ENCODE measurements at regions not wholly inside any gene's neighbourhood (a gene's known extent, or its start where the extent isn't known, plus 50 kb on each side); places are given as distances from the start of the nearest gene placed in this dataset.

DNA sequence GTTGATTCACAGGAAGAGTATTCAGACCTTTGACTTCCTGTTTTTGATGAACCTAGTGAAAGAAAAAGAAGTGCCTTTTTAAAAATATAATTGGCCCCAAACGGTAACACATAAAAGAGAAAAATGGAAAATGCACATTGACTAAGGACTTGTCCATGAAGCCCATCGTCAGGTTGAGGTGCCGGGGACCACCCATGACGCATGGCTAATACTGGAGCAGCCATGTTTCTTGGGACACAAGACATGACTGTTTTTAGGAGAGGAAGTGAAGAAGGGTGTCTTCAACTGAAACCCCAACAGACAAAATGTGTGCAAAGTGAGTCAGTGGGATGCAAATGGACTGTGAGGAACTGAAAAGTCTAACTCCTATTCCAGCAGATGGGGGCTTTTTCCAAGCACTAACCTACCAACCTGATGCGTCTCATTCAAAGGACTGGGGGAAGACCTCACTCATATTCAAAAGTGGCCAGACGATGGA is 459.4 kb downstream of the FOXO1 start:
- Histone ChIP-seq H3K27me3 (ENCODE audit: control insufficient read depth, insufficient read depth, low read length) (no peaks in the 10 kb centered on the region), H3K4me3 (ENCODE audit: low read depth, low read length) (no peak overlapping the region), H3K4me1 (ENCODE audit: control insufficient read depth, insufficient read depth, low read length) (no peaks in the 10 kb centered on the region), H3K27ac (ENCODE audit: low read depth, low read length) (no peak overlapping the region), H3K36me3 (ENCODE audit: control insufficient read depth, insufficient read depth, low read length) (no peaks in the 10 kb centered on the region), H3K9ac (ENCODE audit: low read length) (no peak overlapping the region), H3K9me3 (ENCODE audit: control insufficient read depth, insufficient read depth, low read depth, low read length) (peaks cover 3% of the 10 kb centered on the region; the same call in 1 of the 2 replicates)

DNA sequence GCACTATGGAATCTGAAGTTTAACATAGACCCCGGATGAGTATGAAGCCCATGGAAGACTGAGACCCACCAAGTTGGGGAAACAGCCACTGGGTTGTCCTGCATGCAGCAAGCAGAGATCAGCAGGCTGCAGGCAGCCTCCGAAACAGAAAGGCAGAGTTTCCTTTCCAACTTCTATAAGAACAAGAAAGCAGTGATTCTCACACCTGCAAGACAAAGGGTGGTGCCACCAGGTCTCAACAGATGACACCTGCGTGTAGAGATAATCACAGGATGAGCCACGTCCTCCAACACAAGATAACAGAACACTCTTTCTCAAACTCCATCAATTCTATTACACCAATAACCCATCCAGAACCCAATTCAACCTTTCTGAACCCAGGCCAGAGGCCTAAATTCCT is 457.9 kb downstream of the FOXO1 start:
- Histone ChIP-seq H3K27me3 (ENCODE audit: control insufficient read depth, insufficient read depth, low read length) (no peaks in the 10 kb centered on the region), H3K4me3 (ENCODE audit: low read depth, low read length) (no peak overlapping the region), H3K4me1 (ENCODE audit: control insufficient read depth, insufficient read depth, low read length) (no peaks in the 10 kb centered on the region), H3K36me3 (ENCODE audit: control insufficient read depth, insufficient read depth, low read length) (no peaks in the 10 kb centered on the region), H3K9me3 (ENCODE audit: control insufficient read depth, insufficient read depth, low read depth, low read length) (peaks cover 3% of the 10 kb centered on the region; the same call in 1 of the 2 replicates), H3K9ac (ENCODE audit: low read length) (no peak overlapping the region), H3K27ac (ENCODE audit: low read depth, low read length) (no peak overlapping the region)

DNA sequence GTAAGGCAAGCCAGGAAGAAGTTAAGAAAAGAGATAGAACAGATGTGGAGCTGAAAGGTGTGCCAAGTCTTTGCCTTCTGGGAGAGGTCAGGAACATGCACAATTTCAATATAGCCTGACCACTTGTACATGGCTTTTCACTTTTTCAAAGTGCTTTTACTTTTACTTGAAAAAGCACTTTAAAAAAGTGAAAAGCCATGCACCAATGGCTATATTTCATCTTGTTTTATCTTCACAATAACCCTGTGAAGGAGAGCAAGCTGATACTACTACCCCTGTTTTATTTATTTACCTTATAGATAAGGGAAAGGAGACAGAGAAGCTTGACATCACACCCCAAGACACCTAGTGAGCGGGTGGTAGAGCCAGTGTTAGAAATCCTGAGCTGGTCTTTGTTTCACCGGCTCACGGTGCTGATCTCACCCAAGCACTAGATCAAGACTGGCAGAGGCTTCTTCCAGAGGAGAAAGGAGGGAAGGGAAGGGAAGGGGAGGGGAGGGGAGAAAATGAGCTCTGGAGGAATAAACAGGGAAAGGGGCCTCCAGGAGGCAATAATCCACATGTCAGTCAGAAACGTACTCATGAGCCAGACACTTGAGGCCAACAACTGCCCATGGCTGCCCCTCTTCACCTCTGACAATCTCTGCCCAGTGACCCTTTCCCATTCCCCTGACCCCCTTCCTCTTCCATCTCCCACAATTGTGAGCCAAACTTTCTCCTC is 455.4 kb downstream of the FOXO1 start:
- Histone ChIP-seq H3K9ac (ENCODE audit: low read length) (no peak overlapping the region), H3K27ac (ENCODE audit: low read depth, low read length) (no peak overlapping the region), H3K4me3 (ENCODE audit: low read depth, low read length) (no peak overlapping the region), H3K4me1 (ENCODE audit: control insufficient read depth, insufficient read depth, low read length) (no peaks in the 10 kb centered on the region), H3K27me3 (ENCODE audit: control insufficient read depth, insufficient read depth, low read length) (no peaks in the 10 kb centered on the region), H3K9me3 (ENCODE audit: control insufficient read depth, insufficient read depth, low read depth, low read length) (no peaks in the 10 kb centered on the region), H3K36me3 (ENCODE audit: control insufficient read depth, insufficient read depth, low read length) (no peaks in the 10 kb centered on the region)

DNA sequence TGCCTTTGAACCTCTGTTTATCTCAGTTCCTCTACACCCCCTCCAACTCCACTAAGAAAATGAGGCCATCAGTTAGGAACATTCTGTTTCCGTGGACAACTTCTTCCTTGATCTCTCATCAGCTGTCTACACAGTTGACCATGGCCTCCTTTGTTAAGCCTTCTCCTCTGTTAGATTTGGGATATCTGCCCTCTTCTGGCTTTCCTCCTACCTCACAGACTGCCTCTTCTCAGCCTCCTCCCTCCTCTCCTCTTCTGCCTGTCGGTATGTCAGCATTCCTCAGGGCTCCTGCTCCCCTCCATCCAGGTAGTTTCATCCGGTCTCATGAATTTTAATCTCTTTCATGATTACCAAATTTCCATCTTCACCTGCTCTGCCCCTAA is 454.9 kb downstream of the FOXO1 start:
- Histone ChIP-seq H3K27me3 (ENCODE audit: control insufficient read depth, insufficient read depth, low read length) (no peaks in the 10 kb centered on the region), H3K4me3 (ENCODE audit: low read depth, low read length) (no peak overlapping the region)

DNA sequence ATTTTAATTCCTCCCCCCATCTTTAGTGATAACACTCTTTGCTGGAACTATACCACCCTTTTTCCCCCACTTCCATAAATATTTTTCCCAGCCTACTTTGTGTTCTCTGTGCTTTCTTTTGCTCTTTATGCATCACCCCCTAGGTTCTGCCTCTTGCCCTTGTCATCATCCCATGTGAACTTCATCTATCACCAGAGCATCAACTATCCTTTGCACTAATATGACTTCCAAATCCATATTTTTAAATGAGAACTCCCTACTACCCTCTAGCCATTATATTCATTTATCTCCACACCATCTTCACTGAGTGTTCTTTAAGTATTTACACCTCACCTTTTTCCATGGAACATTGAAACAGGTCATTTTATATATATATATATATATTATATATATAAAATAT is 452.7 kb downstream of the FOXO1 start:
- H3K4me1 ChIP-seq (ENCODE audit: control insufficient read depth, insufficient read depth, low read length): no peaks in the 10 kb centered on the region
- H3K9me3 ChIP-seq (ENCODE audit: control insufficient read depth, insufficient read depth, low read depth, low read length): no peaks in the 10 kb centered on the region
- no peaks in the 10 kb centered on the region for H3K36me3 ChIP-seq (ENCODE audit: control insufficient read depth, insufficient read depth, low read length)
- H3K4me3 ChIP-seq (ENCODE audit: low read depth, low read length): no peak overlapping the region
- H3K27ac ChIP-seq (ENCODE audit: low read depth, low read length): no peak overlapping the region
- no peak overlapping the region for H3K9ac ChIP-seq (ENCODE audit: low read length)
- no peaks in the 10 kb centered on the region for H3K27me3 ChIP-seq (ENCODE audit: control insufficient read depth, insufficient read depth, low read length)

More for the DNA sequence above, 454.9 kb downstream of the FOXO1 start:
- Histone ChIP-seq H3K9ac (ENCODE audit: low read length) (no peak overlapping the region), H3K36me3 (ENCODE audit: control insufficient read depth, insufficient read depth, low read length) (no peaks in the 10 kb centered on the region), H3K9me3 (ENCODE audit: control insufficient read depth, insufficient read depth, low read depth, low read length) (no peaks in the 10 kb centered on the region), H3K4me1 (ENCODE audit: control insufficient read depth, insufficient read depth, low read length) (no peaks in the 10 kb centered on the region), H3K27ac (ENCODE audit: low read depth, low read length) (no peak overlapping the region)

DNA sequence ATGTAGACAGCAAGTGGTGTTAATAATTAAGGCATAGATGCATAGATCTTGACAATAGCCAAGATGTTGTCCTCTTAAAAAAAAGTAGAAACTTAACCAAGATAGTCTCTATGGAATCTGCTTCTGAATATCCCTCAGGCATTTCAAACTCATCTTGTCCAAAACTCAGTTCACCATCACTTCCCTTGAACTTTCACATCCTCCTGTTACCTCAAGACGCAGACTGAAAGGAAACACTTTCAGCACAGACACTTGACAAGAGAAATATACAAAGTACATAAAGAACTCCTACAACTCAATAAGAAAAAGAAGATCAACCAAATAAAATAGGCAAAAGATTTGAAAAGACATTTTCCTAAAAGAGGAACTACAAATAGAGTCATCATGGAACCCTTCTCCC is 451.1 kb downstream of the FOXO1 start:
- Histone ChIP-seq H3K9ac (ENCODE audit: low read length) (no peak overlapping the region), H3K4me3 (ENCODE audit: low read depth, low read length) (no peak overlapping the region), H3K36me3 (ENCODE audit: control insufficient read depth, insufficient read depth, low read length) (no peaks in the 10 kb centered on the region), H3K27me3 (ENCODE audit: control insufficient read depth, insufficient read depth, low read length) (no peaks in the 10 kb centered on the region), H3K4me1 (ENCODE audit: control insufficient read depth, insufficient read depth, low read length) (no peaks in the 10 kb centered on the region), H3K27ac (ENCODE audit: low read depth, low read length) (no peak overlapping the region), H3K9me3 (ENCODE audit: control insufficient read depth, insufficient read depth, low read depth, low read length) (no peaks in the 10 kb centered on the region)

DNA sequence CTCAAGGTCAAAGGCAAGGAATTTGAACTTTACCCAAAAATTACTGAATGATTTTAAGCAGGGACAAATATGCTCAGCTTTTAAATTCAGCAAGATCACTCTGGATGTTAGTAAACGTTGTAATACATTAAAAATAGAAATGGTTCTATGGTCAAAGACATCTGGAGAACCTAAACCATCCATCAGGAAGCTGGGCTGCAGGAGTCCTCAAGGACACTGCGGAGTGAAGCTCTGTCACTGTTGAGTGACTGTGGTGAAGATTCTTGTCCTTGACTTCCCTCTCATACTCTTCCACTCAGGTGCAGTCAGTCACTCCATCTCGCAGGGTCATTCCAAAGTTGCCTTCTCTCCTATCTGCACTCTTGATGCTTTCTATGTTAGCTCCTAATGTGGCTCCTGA is 450.7 kb downstream of the FOXO1 start:
- Histone ChIP-seq H3K36me3 (ENCODE audit: control insufficient read depth, insufficient read depth, low read length) (no peaks in the 10 kb centered on the region), H3K9me3 (ENCODE audit: control insufficient read depth, insufficient read depth, low read depth, low read length) (no peaks in the 10 kb centered on the region), H3K27ac (ENCODE audit: low read depth, low read length) (no peak overlapping the region), H3K9ac (ENCODE audit: low read length) (no peak overlapping the region), H3K27me3 (ENCODE audit: control insufficient read depth, insufficient read depth, low read length) (no peaks in the 10 kb centered on the region), H3K4me3 (ENCODE audit: low read depth, low read length) (no peak overlapping the region), H3K4me1 (ENCODE audit: control insufficient read depth, insufficient read depth, low read length) (no peaks in the 10 kb centered on the region)

DNA sequence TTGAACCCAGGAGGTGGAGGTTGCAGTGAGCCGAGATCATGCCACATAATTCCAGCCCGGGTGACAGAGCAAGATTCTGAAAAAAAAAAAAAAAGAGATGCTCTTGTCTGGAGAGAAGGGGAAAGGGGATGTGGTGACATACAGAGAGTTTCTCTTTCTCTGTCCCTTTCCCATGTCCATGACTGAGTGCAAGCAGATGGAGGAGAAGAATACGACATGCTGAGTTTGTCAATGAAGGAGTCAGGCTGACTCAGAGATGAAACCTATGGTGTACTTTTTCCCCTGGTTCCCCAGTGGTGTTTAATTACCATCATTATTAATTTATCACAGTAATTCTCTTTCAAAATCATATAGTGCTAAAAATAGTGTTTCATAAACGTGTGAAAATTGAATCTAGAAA is 448.8 kb downstream of the FOXO1 start:
- peaks cover 9% of the 10 kb centered on the region for H3K4me1 ChIP-seq (ENCODE audit: control insufficient read depth, insufficient read depth, low read length)
- H3K9ac ChIP-seq (ENCODE audit: low read length): no peak overlapping the region
- H3K27ac ChIP-seq (ENCODE audit: low read depth, low read length): no peak overlapping the region
- no peaks in the 10 kb centered on the region for H3K36me3 ChIP-seq (ENCODE audit: control insufficient read depth, insufficient read depth, low read length)
- H3K27me3 ChIP-seq (ENCODE audit: control insufficient read depth, insufficient read depth, low read length): no peaks in the 10 kb centered on the region
- H3K4me3 ChIP-seq (ENCODE audit: low read depth, low read length): no peak overlapping the region
- H3K9me3 ChIP-seq (ENCODE audit: control insufficient read depth, insufficient read depth, low read depth, low read length): no peaks in the 10 kb centered on the region

DNA sequence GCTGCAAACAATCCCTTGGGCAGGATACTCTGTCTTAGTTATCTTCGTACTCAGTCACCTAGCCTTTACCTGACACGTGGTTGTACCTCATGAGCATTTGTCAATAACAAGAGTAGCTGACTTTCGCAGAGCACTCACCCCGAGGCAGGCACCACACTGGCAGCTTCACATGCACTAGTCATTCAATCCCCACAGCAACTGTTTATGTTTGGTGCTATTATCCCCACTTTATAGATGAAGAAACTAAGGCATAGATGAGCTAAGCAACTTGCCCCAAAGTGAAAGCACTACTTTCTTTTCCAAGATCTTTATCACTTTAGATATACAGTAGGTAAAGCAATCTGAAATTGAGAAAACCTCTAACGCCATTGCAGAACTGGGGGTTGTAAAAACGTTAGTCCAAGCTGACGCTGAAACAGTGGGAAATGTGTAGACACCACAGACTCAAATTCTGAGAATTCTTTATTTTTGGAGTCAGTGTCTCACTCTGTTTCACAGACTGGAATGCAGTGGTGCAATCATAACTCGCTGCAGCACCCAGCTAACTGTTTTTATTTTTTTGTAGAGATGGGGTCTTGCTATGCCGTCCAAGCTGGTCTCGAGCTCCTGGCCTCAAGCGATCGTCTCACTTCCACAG is 446.0 kb downstream of the FOXO1 start:
- Histone ChIP-seq H3K36me3 (ENCODE audit: control insufficient read depth, insufficient read depth, low read length) (no peaks in the 10 kb centered on the region), H3K27me3 (ENCODE audit: control insufficient read depth, insufficient read depth, low read length) (no peaks in the 10 kb centered on the region), H3K9me3 (ENCODE audit: control insufficient read depth, insufficient read depth, low read depth, low read length) (no peaks in the 10 kb centered on the region), H3K27ac (ENCODE audit: low read depth, low read length) (no peak overlapping the region), H3K4me3 (ENCODE audit: low read depth, low read length) (no peak overlapping the region), H3K9ac (ENCODE audit: low read length) (no peak overlapping the region), H3K4me1 (ENCODE audit: control insufficient read depth, insufficient read depth, low read length) (peaks cover 9% of the 10 kb centered on the region)

DNA sequence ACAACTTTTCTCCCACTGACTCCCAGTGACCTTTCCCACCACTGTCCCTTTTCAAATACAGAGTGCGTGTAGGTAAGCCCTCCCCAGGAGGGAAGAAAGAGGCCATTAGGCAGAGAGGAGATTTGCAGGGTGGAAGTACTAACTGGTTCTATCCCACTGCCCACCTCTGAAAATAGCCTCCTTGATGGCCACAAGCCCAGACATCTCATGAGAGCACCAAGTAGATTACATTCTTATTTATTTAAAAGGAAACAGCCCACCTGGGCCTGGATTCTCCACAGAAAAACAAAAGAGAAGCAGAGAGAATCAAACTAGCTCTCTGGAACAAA is 445.3 kb downstream of the FOXO1 start:
- no peak overlapping the region for H3K27ac ChIP-seq (ENCODE audit: low read depth, low read length)
- no peak overlapping the region for H3K4me3 ChIP-seq (ENCODE audit: low read depth, low read length)
- H3K4me1 ChIP-seq (ENCODE audit: control insufficient read depth, insufficient read depth, low read length): peaks cover 9% of the 10 kb centered on the region
- no peaks in the 10 kb centered on the region for H3K27me3 ChIP-seq (ENCODE audit: control insufficient read depth, insufficient read depth, low read length)
- no peak overlapping the region for H3K9ac ChIP-seq (ENCODE audit: low read length)
- H3K36me3 ChIP-seq (ENCODE audit: control insufficient read depth, insufficient read depth, low read length): no peaks in the 10 kb centered on the region
- no peaks in the 10 kb centered on the region for H3K9me3 ChIP-seq (ENCODE audit: control insufficient read depth, insufficient read depth, low read depth, low read length)

DNA sequence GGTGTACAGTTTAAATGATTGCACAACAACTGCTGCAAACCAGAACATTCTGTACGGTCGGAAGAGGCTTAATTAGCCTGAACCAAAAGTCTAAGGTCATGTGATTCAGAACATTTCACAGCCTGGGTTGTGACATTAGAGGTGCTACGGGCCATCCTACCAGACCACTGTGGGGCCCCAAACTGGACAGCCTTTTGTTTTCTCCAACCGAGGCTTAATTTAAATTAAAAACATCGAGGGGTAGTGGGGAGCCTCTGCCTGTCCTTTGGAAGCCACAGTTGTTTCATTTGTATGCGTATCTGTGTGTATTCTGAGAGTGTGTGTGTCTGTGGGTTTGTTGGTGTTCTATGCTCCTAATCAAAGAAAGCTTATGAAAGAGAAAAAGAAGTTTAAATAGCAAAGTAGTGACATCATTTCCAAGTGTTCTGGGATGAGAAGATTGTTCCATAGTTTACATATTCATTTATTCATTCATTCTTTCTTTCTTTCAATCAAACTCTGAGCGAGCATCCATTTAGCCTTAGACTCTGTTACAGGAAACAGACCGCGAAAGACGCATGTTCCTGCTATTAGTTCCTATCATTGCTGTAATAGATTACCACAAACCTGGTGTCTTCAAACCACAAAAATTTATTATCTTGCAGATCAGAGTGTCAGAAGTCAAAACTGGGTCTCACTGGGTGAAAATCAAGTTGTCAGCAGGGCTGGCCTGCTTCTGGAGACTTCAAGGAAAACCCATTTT is 444.8 kb downstream of the FOXO1 start:
- Histone ChIP-seq H3K9me3 (ENCODE audit: control insufficient read depth, insufficient read depth, low read depth, low read length) (no peaks in the 10 kb centered on the region), H3K4me1 (ENCODE audit: control insufficient read depth, insufficient read depth, low read length) (peaks cover 9% of the 10 kb centered on the region), H3K9ac (ENCODE audit: low read length) (no peak overlapping the region), H3K4me3 (ENCODE audit: low read depth, low read length) (no peak overlapping the region), H3K27ac (ENCODE audit: low read depth, low read length) (no peak overlapping the region), H3K27me3 (ENCODE audit: control insufficient read depth, insufficient read depth, low read length) (no peaks in the 10 kb centered on the region), H3K36me3 (ENCODE audit: control insufficient read depth, insufficient read depth, low read length) (no peaks in the 10 kb centered on the region)

Data from HUES6 (cell line).